GM21526 (cell line): ENCODE measurements at regions not wholly inside any gene's neighbourhood (a gene's known extent, or its start where the extent isn't known, plus 50 kb on each side); places are given as distances from the start of the nearest gene placed in this dataset.
"Not testable (repeated sequence)": the region's sequence is repeated elsewhere in the genome, so short reads cannot be mapped to it uniquely, and the experiment has no call there.

Experiments used
- ATAC-seq: cut with Tn5 transposase; IDR thresholded peaks from one replicate; pipeline ENCODE4 v1.9.1; 2021; ENCODE audit warnings: moderate library complexity; ENCODE audit not compliant: unreplicated experiment, low FRiP score

GRCh38 chr12:105574056-105574715, 243.7 kb downstream of the C12orf75 start:
- ATAC-seq: no peak

- ATAC-seq: no peak
These were observed 244.7 kb downstream of the C12orf75 start for GRCh38 chr12:105575235-105575634.

- ATAC-seq: no peak
These were observed 245.8 kb downstream of the C12orf75 start for GRCh38 chr12:105576261-105576660.

GRCh38 chr12:105580821-105581352, 250.4 kb downstream of the C12orf75 start:
- ATAC-seq: no peak

- no peak for ATAC-seq
These were observed 250.9 kb downstream of the C12orf75 start for GRCh38 chr12:105581420-105581819.

GRCh38 chr12:105585107-105585506, 254.6 kb downstream of the C12orf75 start:
- ATAC-seq: no peak

- no peak for ATAC-seq
These were observed 256.7 kb downstream of the C12orf75 start for GRCh38 chr12:105587237-105587636.

- ATAC-seq: no peak
These were observed 257.6 kb downstream of the C12orf75 start for GRCh38 chr12:105588106-105588505.

- no peak for ATAC-seq
These were observed 260.1 kb downstream of the C12orf75 start for GRCh38 chr12:105590571-105590970.

GRCh38 chr12:105595440-105595839, 264.9 kb downstream of the C12orf75 start:
- ATAC-seq: no peak

- ATAC-seq: no peak
These were observed 266.2 kb downstream of the C12orf75 start for GRCh38 chr12:105596731-105597130.

- ATAC-seq: no peak
These were observed 267.5 kb downstream of the C12orf75 start for GRCh38 chr12:105598031-105598430.

- ATAC-seq: no peak
These were observed 270.5 kb downstream of the C12orf75 start for GRCh38 chr12:105600911-105601545.

- ATAC-seq: not testable (repeated sequence)
These were observed 271.8 kb downstream of the C12orf75 start for GRCh38 chr12:105602312-105602711.

GRCh38 chr12:105604281-105604680, 273.8 kb downstream of the C12orf75 start:
- not testable (repeated sequence) for ATAC-seq

GRCh38 chr12:105606613-105607012, 276.1 kb downstream of the C12orf75 start:
- not testable (repeated sequence) for ATAC-seq

GRCh38 chr12:105609001-105609400, 278.5 kb downstream of the C12orf75 start:
- not testable (repeated sequence) for ATAC-seq

GRCh38 chr12:105610459-105610858, 280.0 kb downstream of the C12orf75 start:
- ATAC-seq: no peak

- no peak for ATAC-seq
These were observed 280.8 kb downstream of the C12orf75 start for GRCh38 chr12:105611340-105611739.

GRCh38 chr12:105613269-105613668, 282.8 kb downstream of the C12orf75 start:
- no peak for ATAC-seq

- no peak for ATAC-seq
These were observed 283.4 kb downstream of the C12orf75 start for GRCh38 chr12:105613887-105614286.

- ATAC-seq: no peak
These were observed 286.6 kb downstream of the C12orf75 start for GRCh38 chr12:105616971-105617540.
